GM19324 (cell line): ENCODE measurements at regions not wholly inside any gene's neighbourhood (a gene's known extent, or its start where the extent isn't known, plus 50 kb on each side); places are given as distances from the start of the nearest gene placed in this dataset.
"Not testable (repeated sequence)": the region's sequence is repeated elsewhere in the genome, so short reads cannot be mapped to it uniquely, and the experiment has no call there.

ENCODE experiments used
- ATAC-seq: cut with Tn5 transposase; IDR thresholded peaks from one replicate; pipeline ENCODE4 v1.9.1; 2021; ENCODE audit warnings: mild to moderate bottlenecking, moderate library complexity; ENCODE audit not compliant: unreplicated experiment, low FRiP score

GRCh38 chr3:106850437-106850836 is 526.8 kb upstream of the CCDC54 start:
- ATAC-seq: no peak

GRCh38 chr3:106858321-106858720 is 518.9 kb upstream of the CCDC54 start:
- not testable (repeated sequence) for ATAC-seq

DNA sequence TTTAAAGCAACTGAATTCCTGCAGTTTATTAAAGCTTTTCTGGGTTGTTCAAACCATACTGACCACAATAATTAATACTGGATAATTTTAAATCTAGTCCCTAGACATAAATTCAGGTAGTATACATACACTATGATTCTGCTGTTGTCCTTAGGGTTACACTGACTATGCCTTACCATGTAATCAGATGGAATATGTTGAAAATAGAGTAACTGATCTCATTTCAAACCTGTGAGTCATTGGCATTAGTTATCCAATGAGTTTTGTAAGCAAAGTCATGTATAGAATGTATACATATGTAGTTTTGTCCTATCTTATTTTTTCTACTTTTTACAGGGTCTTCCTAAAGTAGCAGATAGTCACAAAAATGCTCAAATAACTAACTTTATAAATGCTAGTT is 517.1 kb upstream of the CCDC54 start:
- no peak for ATAC-seq

- no peak for ATAC-seq
These were observed 515.2 kb upstream of the CCDC54 start for GRCh38 chr3:106862067-106862466.

- no peak for ATAC-seq
These were observed 499.6 kb upstream of the CCDC54 start for GRCh38 chr3:106877627-106878026.

- ATAC-seq: no peak
These were observed 497.0 kb upstream of the CCDC54 start for GRCh38 chr3:106880206-106880605.

- no peak for ATAC-seq
These were observed 496.1 kb upstream of the CCDC54 start for GRCh38 chr3:106881186-106881585.

DNA sequence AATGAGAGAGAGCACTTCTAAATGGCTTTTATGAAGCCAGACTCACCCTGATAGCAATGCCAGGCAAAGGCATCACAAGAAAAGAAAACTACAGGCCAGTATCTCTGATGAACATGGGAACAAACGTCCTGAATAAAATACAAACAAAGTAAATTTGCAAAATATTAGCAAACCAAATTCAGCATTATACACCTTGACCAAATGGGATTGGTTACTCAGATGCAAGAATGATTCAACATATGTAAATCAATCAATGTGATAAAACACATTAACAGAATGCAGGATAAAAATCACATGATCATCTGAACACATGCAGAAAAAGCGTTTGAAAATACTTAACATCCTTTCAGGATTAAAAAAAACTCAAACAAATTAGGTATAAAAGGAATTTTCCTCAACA is 494.9 kb upstream of the CCDC54 start:
- no peak for ATAC-seq

DNA sequence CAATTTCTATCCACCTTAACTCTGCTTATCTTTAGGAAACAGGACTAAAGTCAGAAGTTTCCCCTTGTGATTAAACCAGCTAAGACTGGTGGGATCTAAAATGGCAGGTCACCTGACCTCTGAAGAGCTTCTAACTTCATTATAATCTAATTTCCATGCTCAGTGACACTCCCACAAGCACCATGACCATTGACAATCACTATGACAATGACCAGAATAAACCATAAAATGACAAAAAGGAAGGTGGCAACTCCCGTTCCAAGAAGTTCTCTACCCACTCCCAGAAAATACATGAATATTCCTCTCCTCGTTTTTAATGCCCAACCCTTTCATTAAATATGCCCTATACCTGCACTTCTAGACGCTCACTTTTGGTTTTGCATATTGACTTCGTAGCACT is 471.2 kb upstream of the CCDC54 start:
- ATAC-seq: no peak

DNA sequence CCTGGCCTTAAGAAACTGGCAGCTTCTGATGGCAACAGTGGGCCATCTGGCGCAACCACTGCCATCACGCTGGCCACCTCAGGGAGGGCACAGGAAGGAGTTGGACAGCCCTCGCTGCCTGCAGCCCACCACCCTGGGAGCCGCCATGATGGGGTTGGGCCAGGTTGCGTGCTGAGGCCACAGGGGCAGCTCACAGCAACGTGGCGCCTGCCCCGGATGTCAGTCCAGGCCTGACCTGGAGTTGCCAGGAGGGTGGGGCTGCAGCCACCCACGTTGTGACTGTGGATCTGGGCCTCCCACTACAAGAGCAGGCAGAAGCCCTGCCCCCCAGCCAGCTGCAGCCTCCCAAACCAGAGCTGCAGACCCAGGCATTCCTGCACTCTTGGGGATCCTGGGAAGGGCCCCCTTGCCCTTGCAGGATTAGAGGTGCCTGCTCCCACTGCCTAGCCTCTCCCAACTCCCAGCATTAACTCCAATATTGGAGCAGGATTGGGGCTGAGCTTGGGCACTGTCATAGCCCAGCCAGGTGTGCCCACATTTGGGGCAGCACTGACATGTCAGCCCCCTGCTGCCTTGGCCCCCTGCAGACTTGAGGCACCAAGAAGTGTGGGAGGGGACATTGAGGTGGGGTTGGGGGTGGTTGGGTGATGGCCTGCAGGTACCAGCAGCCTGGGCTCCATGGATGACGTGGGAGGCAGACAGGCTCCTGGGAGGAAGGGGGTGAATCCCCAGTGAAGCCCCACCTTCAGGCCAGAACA is 468.9 kb upstream of the CCDC54 start:
- no peak for ATAC-seq

DNA sequence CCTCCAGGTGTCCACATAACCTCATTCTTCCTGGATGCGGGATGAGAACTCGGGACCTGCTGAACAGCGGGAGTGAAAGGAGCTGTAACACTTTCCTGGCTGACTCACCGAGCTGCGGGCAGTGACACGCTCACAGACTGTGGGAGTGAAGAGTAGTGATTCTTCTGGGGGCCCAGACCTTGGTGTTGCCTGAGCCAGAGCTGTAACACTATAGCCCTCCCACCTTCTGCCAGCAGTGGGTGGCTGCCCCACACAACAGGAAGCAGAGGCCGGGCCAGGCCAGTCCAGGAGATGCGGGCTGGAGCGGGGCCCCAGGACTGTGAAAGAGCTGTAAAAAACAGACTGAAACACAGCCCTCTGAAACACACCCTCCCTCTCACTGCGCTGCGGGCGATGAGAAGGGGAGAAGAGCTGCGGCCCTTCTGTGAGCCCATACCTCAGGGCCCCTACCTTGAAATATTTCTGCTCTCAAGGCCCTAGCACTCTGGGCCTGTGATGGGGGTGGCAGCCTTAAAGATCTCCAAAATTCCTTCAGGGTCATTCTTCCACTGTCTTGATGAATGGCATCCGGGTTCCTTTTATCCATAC is 464.0 kb upstream of the CCDC54 start:
- no peak for ATAC-seq

DNA sequence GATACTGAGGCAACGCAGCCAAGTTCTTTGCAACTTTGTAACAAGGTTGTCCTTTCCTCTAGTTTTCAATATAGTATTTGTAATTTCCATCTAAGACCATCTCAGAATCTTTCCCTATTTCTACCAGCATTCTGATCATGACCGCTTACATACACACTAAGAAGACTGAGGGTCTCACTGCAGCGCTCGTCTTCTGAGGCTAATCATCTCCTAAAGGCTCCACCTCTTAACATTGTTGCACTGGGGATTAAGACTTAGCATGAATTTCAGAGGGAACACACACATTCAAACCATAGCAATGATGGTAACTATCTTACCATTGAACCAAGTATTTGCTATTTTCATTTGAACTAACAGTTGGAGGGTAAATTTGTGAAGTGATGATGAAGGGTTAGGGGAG is 463.3 kb upstream of the CCDC54 start:
- ATAC-seq: no peak

- no peak for ATAC-seq
These were observed 456.6 kb upstream of the CCDC54 start for GRCh38 chr3:106920609-106921008.

DNA sequence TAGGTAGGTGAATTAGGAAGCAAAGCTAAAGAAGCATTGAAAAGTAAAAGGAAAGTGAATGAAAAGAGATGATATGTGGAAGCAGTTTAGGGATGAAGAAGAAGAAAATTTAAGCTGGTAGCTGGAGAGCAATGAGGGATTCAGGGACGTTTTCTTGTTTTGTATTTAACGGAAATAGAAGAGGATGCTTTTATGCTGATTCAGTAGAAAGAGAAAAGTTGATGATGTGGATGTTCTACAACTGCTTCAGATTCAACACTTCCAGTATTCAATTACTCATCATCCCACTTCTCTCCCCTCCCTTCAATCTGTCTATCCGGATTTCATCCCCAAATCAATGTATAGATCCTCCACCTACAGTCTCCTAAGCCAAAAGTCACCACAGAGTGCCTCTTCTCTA is 448.2 kb upstream of the CCDC54 start:
- ATAC-seq: no peak

DNA sequence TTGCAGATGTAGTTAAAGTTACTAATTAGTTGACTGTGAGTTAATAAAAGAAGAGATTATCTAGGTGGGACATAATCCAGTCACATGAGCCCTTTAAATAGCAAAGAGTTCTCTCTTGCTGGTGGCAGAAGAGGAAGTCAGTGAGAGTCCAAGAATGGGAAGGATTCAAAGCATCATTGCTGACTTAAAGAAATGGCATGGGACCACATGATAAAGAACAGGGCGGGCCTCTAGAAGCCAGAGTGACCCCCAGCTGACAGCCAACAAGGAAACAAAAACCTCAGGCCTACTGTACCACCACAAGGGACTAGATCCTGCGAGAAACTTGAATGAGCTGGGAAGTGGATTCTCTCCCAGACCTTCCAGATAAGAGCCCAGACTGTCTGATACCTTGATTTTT is 447.2 kb upstream of the CCDC54 start:
- ATAC-seq: no peak

DNA sequence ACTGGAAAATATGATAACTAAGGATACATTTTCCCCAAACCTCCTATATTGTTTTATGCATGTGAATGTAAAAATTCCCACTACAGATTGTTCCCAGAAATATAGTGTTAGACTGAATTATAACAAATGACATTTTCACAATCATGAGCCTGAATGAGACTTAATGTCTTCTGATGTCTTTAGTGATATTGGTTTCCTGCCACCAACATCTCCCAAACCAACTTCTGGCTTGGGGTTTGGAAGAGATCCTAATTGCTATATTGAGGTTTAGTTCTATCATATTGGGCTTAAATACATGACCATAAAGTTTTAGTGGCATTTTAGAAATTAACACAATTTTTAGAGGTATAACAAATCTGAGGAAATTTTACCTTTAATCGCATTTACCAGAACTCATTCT is 445.3 kb upstream of the CCDC54 start:
- ATAC-seq: no peak

DNA sequence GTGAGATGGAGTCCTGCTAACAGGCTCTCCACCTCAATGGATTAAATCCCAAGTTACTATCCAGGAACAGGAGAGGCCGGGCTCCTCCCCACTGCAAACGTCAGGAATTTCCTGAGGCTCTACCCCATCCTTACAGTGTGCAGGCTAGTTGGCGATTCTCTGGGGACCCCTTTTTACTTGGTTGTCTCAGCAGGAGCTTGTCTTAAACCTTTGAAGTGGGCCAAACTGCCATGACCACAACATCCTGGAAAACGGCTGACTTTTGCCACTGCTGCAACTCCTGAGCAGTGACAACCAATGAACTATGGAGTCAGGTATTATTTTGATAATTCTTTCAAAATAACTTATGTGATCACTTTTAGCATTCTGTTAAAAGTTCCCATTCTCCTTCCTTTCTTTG is 440.9 kb upstream of the CCDC54 start:
- no peak for ATAC-seq

DNA sequence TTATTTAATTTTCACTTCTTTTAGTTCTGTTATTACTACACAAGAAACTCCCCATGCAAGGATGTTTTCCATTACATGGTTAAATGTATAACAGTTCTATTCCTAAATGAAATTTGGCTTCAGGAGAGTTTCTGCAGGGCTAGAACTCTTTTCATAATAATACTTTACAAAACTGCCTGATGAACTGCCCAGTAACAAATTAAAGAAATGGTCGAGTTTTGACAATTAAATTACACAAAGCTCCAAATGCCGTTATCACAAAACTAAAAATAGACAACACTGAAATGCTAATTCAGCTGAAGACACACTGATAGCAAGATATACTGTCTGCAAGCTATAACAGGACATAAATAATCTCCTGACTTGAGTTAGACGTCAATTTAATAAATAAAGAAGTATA is 435.2 kb upstream of the CCDC54 start:
- ATAC-seq: no peak

- ATAC-seq: no peak
These were observed 434.2 kb upstream of the CCDC54 start for GRCh38 chr3:106943071-106943470.

DNA sequence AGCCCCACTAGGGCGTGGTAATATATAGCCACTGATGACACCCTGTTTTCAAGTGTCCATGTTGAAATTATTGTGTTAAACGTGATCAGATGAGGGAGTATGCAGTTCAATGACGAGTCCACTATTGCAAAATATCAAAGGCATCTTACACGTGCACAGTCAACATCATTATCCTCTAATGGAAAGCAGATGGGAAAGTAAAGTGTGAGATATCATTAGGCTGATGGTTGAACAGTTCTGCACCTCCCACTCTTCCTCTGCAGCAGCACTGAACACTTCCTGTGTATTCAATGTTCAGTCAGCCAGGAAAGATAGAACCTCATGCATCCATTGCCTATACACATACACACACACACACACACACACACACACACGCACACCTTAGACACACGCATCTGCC is 431.8 kb upstream of the CCDC54 start:
- ATAC-seq: no peak

GRCh38 chr3:106946866-106947265 is 430.4 kb upstream of the CCDC54 start:
- no peak for ATAC-seq

GRCh38 chr3:106957029-106957428 is 420.2 kb upstream of the CCDC54 start:
- no peak for ATAC-seq
